GM12874 (cell line): ENCODE measurements at regions not wholly inside any gene's neighbourhood (a gene's known extent, or its start where the extent isn't known, plus 50 kb on each side); places are given as distances from the start of the nearest gene placed in this dataset.
A peak's percentile ranks its signal among the peaks of the same experiment; 100 is the strongest.

Experiments used
- CTCF ChIP-seq: IDR thresholded peaks from 2 replicates; pipeline ENCODE4 v1.5.1; 2011; ENCODE audit warnings: low read depth, mild to moderate bottlenecking, control low read depth, low read length, moderate library complexity; ENCODE audit not compliant: insufficient read depth

- TF ChIP-seq CTCF, result peak; percentile 85
Measured at GRCh38 chr22:45096256-45096907, 67.3 kb upstream of the NUP50 start.

- TF ChIP-seq CTCF, result no peak
Measured at GRCh38 chr22:45097061-45097460, 66.7 kb upstream of the NUP50 start.

GRCh38 chr22:45098056-45098455, 65.7 kb upstream of the NUP50 start:
- no peak for TF ChIP-seq CTCF

- TF ChIP-seq CTCF, result no peak
Measured at GRCh38 chr22:45099961-45100360, 63.8 kb upstream of the NUP50 start.

GRCh38 chr22:45101515-45102227, 62.1 kb upstream of the NUP50 start:
- TF ChIP-seq CTCF, result peak; percentile 48; the same call in 1 of the 2 replicates

GRCh38 chr22:45102896-45103420, 60.8 kb upstream of the NUP50 start:
- TF ChIP-seq CTCF, result no peak

- TF ChIP-seq CTCF, result no peak
Measured at GRCh38 chr22:45103756-45104155, 60.0 kb upstream of the NUP50 start.
